DND-41 (cell line): ENCODE measurements at regions not wholly inside any gene's neighbourhood (a gene's known extent, or its start where the extent isn't known, plus 50 kb on each side); places are given as distances from the start of the nearest gene placed in this dataset.

Experiments
- EZH2 ChIP-seq: IDR thresholded peaks from 3 replicates; pipeline ENCODE4 v1.6.1; 2012; ENCODE audit warnings: borderline replicate concordance, low read depth, mild to moderate bottlenecking, moderate library complexity, low read length, inconsistent platforms; ENCODE audit not compliant: severe bottlenecking
- TF ChIP-seq, protein P1 (sequence below): IDR thresholded peaks from 2 replicates; pipeline ENCODE4 v1.5.1; 2012; ENCODE audit warnings: borderline replicate concordance, low read length, moderate library complexity, mild to moderate bottlenecking; ENCODE audit not compliant: poor library complexity, severe bottlenecking; ENCODE audit errors: extremely low read depth

DNA sequence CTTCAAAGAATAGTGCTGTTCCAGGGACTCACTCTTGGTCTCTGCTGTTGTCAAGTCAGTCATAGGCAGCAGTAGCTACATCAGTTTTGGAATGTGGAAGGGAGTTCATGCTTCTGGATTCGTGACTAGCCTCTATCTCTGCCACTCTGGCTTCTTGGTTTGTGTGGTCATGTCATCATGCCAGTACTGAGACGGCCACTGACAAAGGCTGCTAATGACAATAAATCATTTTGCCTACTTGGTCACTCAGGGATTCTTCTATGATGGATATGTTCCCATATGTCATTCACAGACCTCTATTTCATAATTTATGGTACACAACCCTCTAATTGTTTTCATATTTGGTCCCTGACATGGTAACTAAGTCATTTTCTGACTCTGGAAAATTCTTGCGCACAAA lies 450.8 kb upstream of the BOD1L1 start:
- TF ChIP-seq, protein P1, sequence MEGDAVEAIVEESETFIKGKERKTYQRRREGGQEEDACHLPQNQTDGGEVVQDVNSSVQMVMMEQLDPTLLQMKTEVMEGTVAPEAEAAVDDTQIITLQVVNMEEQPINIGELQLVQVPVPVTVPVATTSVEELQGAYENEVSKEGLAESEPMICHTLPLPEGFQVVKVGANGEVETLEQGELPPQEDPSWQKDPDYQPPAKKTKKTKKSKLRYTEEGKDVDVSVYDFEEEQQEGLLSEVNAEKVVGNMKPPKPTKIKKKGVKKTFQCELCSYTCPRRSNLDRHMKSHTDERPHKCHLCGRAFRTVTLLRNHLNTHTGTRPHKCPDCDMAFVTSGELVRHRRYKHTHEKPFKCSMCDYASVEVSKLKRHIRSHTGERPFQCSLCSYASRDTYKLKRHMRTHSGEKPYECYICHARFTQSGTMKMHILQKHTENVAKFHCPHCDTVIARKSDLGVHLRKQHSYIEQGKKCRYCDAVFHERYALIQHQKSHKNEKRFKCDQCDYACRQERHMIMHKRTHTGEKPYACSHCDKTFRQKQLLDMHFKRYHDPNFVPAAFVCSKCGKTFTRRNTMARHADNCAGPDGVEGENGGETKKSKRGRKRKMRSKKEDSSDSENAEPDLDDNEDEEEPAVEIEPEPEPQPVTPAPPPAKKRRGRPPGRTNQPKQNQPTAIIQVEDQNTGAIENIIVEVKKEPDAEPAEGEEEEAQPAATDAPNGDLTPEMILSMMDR = no peak
- TF ChIP-seq EZH2 = no peak
